ENCODE measurements at regions not wholly inside any gene's neighbourhood (a gene's known extent, or its start where the extent isn't known, plus 50 kb on each side); places are given as distances from the start of the nearest gene placed in this dataset.
"Not testable (repeated sequence)": the region's sequence is repeated elsewhere in the genome, so short reads cannot be mapped to it uniquely, and the experiment has no call there.

DNA sequence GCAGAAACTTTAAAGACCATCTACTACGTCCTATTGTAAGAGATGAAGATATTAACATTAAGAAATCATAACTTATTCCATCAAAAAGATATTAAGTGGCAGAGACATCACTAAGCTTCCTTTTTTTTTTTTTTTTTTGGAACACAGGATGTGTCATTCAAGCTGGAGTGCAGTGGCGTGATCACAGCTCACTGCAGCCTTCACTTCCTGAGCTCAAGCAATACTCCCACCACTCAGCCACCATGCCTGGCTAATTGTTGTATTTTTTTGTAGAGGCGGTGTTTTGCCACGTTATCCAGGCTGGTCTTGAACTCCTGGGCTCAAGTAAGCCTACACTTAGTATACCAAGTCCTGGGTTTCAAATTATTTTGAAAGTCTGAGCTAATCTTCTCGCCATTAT lies 169.7 kb upstream of the KCTD7 start:
- not testable (repeated sequence) for DNase-seq

DNA sequence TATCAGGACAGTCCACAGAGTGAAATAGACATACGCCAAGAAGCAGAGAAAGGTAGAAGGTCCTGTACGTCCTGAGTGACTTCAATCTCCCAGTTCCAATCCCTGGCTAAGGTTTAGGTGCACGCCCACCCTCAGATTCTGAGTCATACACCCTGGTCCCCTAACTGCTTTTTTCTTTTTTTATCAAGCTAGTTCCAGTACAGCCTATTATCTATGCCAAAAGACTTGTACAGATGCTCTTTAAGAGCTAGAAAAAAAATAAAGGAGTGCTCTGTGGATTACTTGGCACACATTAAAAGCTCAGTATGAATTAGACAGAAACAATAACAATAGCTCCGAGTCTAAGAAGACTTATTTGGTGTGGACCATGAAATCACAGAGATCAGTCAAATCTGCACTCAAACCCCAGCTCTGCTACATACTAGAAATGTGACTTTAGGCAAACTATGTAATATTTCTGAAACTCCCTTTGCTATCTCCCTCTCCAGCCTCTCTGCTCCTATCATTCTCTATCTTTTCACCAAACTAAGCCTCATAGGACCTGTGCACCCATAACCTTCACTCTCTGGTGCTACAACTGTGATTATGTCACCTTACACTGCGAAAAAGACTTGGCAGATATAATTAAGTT lies 168.8 kb upstream of the KCTD7 start:
- not testable (repeated sequence) for DNase-seq

DNA sequence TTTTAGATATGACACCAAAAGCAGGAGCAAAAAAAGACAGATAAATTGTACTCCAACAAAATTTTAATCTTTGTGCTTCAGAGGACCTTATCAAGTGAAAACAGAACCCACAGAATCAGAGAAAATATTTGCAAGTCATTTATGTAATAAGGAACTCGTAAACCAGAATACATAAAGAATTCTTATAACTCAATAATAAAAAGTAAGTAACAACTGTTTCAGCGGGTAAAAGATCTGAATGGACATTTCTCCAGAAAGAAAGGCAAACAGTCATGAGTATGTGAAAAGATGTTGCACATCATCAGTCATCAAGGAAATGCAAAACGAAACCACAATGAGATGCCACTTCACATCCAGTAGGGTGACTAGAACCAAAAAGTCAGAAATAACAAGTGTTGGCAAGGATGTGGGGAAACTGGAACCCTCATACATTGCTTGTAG lies 167.7 kb upstream of the KCTD7 start:
- DNase-seq, result no peak

DNA sequence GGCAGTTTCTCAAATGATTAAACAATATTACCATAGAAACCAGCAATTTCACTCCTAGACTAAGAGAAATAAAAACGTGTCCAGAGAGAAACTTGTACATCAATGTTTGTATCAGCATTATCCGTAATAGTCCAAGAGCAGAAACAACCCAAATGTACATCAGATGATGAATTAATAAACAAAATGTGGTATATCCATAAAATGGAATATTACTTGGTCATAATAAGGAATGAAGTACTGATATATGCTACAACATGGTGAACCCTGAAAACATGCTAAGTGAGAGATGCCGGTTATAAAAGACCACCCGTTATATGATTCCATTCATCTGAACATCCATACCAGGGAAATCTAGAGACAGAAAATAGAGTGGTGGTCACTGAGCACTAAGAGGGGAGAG lies 167.3 kb upstream of the KCTD7 start:
- DNase-seq, result not testable (repeated sequence)

DNA sequence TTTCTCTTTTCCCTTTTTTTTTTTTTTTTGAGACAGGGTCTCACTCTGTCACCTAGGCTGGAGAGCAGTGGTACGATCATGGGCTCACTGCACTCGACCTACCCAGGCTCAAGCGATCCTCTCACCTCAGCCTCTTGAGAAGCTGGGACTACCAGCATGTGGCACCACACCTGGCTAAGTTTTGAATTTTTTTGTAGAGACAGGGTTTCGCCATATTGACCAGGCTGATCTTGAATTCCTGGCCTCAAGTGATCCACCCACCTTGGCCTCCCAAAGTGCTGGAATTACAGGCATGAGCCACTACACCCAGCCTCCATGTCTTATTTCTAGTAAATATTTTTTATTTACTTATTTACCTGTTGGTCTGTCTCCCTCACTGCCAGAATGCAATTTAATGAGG lies 165.8 kb upstream of the KCTD7 start:
- not testable (repeated sequence) for DNase-seq

DNA sequence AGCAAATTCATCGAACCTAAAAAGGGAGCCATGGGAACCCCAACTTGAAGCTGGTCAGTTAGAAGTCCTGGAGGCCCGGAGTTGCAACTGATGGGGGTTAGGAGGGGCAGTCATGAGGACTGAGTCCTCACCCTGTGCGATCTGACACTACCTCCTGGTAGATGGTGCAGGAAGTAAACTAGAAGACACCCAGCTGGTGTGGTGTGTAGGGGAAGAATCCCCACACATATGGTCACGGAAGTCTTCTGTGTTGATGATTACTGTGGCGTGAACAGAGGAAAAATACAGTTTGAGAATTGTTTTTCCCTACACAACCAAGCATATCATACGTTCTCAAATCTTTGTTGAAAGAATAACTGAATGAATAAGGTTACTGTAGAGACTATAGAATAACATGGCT lies 164.6 kb upstream of the KCTD7 start:
- no peak for DNase-seq

DNA sequence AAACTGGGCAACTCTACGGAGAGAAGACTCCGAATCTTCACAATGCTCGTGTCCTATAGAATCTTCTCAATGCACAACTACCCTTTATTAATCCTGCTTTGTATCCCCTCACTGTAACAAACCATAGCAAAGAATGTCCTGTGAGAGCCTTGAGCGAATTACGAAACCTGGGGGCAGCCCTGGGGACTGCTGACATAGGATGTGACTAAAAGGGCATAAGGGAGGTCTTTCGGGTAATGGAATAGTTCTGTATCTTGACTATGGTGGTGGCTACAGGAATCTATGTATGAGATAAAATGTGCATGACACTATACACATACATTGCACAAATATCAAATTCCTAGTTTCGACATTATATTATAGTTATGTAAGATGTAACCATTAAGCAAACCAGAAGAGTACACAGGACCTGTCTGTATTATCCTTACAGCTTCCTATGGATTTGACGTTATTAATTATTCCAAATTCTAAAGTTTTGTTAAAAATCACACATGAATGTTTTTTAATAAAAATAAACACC lies 162.5 kb upstream of the KCTD7 start:
- DNase-seq, result no peak

DNA sequence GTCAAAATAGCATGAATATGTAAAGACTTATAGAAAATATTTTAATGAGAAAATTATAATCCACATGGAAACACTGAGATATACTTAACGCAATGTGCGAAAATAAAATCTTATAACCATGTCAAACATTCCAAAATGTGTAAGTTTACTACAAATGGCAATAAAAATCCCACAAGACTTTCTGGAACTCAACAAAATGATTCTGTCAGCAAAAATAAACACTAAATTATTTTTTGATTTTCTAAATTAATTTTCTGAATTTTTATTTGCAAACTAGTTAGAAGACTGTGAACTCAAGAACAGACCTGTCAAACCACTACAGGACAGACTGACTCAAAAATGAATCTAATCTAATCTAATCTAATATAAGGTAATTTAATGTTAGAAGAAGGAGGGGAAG lies 160.8 kb upstream of the KCTD7 start:
- no peak for DNase-seq

DNA sequence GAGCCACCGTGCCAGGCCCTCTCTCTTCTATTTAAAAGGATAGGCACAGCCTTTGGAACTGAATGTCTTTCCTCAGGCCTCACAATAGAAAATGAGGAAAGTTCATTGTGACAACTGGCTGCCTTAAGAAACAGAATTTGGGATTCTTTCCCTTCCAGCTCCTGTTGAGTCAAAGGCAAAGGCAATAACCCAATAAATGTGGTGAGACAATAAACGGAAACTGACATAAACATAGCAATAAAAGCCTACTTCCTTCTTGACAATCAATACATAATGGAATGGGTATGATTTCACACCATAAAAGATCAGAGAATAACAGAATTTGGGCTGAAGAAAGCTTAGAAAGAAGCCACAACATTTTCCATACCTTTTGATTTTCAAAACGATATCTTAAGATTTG lies 155.6 kb upstream of the KCTD7 start:
- not testable (repeated sequence) for DNase-seq

DNA sequence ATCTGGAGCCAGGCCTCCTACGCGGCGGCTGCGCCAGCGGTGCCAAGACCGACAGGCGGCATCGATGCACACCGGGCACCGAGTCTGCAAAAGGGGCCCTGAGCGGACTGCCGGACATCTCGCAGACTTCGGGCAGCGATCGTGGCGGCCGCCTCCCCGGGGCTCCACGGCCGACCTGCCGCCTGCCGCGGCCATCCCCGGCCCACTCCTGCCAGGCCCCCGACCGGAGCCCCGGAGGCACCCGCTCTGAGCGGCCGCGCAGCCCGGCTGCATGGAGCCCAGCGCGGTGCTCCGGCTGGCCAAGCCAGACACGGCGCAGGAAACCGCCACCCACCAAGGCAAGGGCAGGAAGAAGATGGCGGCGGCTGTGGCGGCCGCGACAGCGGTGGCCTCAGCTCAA lies 154.2 kb upstream of the KCTD7 start:
- DNase-seq, result no peak

DNA sequence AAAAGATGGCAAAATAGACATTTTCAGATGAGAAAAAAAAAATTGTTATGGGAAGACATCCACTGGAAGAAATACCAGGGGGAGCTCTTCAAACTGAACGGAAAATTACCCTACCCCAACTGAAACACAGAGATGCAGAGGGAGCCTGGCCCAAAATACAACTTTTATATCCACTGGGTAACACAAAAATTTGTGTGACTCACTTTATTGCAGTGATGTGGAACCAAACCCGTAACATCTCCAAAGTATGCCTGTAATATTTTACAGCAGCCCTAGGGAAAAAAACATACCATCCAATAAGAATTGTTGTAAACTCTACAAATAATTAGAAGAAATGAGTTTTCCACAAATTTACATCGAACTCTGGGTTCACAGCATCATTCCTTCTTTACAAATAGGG lies 152.6 kb upstream of the KCTD7 start:
- DNase-seq, result not testable (repeated sequence)

DNA sequence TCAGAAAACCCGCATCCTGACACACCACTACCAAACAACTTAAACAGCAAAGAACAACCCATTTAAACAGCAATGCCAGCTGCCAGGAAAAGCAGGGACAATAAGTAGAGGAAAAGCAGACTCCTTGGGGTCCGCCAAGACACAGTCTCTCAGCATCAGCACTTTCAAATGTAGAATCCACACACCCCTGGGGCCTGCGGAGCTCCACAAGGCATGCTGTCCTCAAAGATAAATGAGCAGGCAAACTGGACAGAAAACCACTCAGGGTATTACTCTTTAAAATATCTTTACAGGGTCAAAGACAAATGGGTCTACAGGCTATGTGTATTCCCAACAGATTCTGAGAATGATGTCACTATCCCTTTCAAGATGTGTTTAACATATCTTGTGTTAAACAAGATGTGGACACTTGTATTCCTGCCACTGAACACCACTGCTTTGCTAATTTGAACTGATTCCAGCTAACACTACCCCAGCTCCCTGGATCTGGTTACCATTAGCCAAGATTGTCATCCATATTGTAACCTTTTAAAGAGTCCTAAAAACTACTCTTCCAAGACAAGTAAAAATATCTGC lies 150.8 kb upstream of the KCTD7 start:
- DNase-seq, result not testable (repeated sequence)

DNA sequence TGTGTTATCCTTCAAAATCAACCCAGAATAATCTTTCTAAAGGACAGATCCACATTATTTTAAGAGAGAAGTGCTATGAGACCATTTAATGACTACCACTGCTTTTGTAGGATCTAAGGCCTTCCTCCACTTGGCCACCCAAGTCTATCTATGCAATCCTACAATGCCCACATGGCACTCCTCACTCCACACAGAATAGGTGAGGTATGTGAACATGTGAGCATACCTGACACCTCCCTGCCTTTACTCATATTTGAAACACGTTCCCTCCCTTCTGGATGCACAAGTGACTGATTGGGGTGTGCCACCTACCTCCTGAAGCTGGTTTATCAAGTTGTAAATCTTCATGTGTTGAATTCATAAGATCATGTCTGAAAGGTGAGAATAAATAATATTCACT lies 147.5 kb upstream of the KCTD7 start:
- not testable (repeated sequence) for DNase-seq

DNA sequence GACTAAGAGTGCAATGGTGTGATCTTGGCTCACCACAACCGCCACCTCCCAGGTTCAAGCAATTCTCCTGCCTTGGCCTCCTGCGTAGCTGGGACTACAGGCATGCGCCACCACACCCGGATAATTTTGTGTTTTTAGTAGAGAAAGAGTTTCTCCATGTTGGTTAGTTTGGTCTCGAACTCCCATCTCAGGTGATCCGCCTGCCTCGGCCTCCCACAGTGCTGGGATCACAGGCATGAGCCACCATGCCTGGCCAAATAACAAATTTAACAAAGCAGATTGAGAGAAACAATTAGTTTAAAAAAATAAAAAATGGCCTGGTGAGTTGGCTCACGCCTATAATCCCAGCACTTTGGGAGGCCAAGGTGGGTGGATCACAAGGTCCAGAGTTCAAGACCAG lies 139.6 kb upstream of the KCTD7 start:
- DNase-seq, result not testable (repeated sequence)

DNA sequence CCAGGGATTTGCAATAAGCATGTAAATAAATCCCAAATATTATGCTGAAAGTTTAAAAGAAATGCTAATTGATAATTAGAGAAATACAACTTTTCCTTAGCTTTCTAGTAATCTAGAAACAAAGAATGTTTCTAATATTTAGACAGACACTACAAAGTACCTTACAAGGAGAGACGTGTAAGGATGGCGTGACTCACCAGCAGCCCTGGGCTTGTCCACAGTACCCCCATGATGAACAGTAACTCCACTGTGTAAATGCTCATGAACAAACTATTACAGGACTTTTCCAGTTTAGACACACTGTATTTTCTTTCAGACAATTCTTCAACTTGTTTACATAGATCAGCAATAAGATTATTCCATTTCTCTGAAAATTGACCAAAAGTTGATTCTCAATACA lies 138.9 kb upstream of the KCTD7 start:
- not testable (repeated sequence) for DNase-seq

DNA sequence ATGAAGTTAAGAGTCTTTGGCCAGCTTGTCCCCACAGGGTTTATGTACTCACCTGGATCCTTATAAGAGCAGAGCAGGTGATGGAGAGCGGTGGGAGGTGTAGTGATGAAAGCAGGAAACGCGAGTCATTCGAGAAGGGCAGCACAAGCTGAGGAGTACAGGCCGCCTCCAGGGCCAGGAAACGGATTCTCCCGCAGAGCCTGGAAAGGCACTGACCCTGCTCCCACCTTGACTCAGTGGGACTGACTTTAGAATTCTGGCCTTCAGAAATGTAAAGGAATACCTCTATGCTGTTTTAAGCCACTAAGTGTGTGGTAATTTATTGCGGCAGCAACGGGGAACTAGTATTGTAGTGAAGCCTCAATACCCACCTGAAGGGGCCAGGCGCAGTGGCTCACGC lies 137.7 kb upstream of the KCTD7 start:
- DNase-seq, result not testable (repeated sequence)

DNA sequence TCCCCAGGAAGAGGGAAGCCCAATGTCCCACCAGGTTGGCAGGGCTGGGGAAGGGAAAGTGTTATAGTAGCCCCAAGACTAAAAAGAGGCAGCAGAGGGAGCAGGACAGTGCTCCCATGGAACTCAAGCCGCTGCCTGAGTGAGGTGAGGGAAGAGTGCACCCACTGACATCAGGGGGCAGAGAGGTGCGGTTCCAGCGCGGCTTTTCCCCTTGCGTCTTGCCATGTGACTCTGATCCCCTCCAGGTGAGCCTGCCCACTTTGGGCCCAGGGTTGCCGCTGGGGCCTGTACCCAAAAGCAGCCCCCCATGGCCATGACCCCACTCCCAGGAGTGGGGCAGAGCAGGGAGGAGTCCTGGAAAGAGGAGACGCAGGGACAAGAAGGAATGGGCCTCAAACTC lies 136.3 kb upstream of the KCTD7 start:
- DNase-seq, result not testable (repeated sequence)

DNA sequence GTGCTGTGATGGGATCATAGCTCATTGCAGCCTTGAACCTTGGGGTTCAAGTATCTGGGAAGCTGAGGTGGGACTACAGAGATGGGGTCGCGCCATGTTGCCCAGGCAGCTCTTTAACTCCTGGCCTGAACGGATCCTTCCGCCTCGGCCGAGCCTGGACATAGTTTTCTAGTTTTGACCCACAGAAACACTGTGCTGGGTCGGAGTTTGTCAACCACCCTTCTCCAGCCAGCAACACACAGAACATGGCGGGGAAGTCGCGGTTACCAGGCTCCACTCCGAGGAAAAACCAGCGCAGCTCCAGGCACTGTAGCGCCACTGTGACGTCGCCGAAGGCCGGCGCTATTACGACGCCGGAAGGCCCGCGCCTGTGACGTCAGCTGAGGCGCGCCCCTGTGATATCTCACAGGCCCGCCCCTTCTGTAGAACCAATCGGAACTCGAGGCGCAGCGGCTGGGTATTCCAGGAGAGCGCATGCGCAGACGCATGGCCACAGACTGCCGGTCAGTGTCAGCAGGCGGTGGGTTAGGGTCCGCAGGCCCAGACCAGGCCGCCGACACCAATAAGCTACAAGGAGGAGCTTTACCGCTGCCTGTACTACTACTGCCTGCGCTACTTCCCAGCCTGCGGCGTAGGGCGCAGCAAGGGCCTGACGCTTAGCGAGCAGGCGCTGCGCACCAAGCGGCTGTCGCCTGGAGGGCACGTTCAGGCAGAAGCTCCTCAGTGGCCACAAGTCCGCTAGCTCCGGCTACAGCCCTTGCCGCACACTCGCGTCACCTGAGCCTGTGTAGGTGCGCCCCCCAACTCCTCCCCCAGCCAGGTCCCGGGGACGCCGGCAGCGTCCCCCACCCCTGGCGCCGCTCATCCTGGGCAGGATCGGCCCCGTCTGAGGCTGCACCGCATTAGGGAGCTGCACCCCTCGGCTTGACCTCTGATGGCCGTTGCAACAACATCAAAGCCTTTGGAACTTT lies 135.2 kb upstream of the KCTD7 start:
- DNase-seq, result peak; percentile 96

DNA sequence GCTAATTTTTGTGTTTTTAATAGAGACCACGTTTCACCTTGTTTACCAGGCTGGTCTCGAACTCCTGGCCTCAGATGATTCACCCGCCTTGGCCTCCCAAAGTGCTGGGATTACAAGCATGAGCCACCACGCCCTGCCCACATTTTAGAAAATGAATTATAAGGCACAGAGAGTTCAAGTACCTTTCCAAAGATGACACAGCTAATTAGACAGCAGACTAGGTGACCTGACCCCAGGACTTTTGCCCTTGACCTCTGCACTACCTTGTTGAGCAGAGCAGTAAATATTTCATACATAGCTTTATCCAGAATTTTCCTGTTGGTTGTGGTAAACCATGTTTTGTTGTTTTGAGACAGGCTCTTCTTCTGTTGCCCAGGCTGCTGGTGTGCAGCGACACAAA lies 131.3 kb upstream of the KCTD7 start:
- no peak for DNase-seq

DNA sequence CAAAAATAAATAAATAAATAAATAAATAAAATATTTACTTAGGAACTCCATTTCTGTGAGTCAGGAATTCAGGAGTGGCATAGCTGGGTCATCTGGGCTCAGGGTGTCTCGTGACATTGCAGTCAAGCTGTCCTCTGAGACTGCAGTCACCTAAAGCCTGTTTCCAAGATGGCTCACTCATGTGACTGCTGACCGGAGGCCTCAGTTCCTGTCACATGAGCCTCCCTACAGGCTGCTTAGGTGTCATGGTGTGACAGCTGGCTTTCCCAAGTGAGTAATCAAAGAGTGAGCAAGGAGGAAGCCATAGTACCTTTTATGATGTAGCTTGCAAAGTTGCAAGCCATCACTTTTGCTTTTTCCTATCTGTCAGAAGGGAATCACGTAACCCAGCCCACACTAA lies 128.6 kb upstream of the KCTD7 start:
- DNase-seq, result no peak

DNA sequence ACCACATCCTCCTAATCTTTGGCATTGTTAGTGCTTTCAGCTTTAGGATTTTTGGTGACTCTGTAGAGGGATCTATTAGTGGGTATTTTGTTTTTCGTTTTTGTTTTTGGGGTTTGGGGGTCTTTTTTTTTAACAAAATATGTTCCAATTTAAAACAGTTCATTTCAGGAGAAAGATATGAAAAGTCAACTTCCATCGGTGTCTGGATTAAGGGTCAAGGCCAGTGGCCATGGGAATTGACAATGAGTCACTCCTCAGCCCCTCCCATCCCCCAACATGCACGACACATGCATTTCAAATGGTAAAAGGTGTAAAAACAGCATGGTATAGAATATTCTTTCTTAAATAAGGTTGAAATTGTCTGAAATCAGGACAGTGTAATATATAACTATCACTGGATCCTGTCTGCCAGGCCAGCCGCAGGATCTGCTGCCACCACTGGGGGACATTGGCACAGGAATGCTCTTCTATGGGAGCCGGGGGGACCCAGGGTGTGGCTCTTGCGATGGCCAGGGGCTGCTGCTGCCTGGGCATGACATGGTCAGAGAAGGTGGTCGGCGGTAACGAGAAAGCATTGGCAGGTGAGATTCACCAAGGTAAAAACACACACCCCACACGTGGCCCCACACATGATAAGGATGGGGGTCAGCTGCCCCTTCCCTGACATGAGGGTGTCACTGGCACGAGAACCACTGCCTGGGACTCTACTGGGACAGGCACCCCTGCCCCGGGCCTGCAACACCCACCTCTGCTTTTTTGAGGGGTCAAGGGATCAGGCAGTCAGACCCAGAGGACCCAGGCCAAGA lies 126.2 kb upstream of the KCTD7 start:
- no peak for DNase-seq

DNA sequence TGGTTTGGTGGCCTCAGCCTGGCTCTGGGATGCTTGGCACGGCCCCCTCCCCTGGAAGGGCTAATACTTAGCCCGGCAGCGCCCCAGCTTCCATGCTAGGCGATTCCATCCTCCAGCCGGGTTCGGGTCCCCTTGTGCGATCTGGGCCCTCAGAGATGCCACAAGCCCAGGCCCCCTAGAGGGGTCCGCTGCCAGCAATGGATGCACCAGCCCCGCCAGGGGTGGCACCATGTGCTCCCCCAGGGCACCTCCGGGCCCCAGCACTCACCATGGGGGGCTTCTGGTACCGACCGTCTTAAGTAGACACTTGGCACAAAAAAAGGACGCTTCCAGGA lies 125.7 kb upstream of the KCTD7 start:
- DNase-seq, result no peak

DNA sequence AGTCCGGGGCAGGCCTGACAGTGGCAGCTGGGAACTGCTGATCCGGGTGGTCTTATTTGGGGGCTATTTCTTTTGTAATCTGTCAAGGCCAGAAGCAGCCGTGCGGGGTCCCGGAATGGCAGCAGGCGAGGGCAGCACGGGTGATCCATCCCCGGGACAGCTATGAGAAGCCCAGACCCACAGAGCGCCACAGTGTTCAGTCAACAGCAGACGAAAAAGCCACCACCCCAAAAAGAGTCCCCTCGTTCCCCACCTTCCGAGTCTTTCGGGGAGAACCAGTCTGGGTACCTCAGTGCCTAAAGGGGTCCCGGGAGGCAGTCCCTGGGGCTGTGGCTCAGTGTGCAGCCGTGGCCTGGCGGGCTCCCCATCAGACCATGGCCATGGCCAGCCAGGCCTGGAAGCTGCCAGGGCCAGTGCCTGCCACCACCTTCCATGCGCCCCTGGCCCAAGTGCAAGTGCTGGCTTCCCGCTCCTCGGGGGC lies 125.1 kb upstream of the KCTD7 start:
- DNase-seq, result no peak
